Activated CD8-positive, alpha-beta memory T cell treated with anti-CD3 and anti-CD28 coated beads for 24 hours (primary cell): ENCODE measurements at regions not wholly inside any gene's neighbourhood (a gene's known extent, or its start where the extent isn't known, plus 50 kb on each side); places are given as distances from the start of the nearest gene placed in this dataset.
A peak's percentile ranks its signal among the peaks of the same experiment; 100 is the strongest.

Experiments
- DNase-seq: peaks from one replicate; pipeline ENCODE4 v3.0.0-alpha.2; 2020

- DNase-seq: no peak
Measured at GRCh38 chr22:46067159-46068111, 82.9 kb upstream of the PPARA start.

DNA sequence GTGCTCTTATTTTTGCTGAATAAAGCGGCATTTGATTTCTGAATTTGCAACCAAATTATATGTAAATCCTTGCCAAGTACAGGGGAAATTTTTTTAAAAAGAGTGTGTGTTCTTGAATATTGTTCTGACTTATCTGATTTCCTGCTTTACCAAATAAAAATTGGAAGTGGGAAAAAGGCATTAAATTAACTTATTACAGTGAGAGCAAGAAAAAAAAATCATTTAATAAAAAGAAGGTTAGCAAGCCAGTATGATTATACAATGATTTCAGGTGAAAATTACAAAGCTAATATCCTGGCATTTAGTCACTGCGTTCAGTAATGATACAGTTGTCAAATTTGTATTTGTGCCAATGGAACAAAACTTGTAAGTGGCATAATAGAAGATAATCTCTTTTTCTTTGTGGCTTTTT, 82.1 kb upstream of the PPARA start:
- no peak for DNase-seq

GRCh38 chr22:46068593-46069491, 81.5 kb upstream of the PPARA start:
- DNase-seq: no peak

GRCh38 chr22:46069521-46070214, 80.7 kb upstream of the PPARA start:
- no peak for DNase-seq

- DNase-seq: peak; percentile 78
Measured at GRCh38 chr22:46070215-46070802, 80.0 kb upstream of the PPARA start.

- DNase-seq: no peak
Measured at GRCh38 chr22:46070803-46071450, 79.4 kb upstream of the PPARA start.

DNA sequence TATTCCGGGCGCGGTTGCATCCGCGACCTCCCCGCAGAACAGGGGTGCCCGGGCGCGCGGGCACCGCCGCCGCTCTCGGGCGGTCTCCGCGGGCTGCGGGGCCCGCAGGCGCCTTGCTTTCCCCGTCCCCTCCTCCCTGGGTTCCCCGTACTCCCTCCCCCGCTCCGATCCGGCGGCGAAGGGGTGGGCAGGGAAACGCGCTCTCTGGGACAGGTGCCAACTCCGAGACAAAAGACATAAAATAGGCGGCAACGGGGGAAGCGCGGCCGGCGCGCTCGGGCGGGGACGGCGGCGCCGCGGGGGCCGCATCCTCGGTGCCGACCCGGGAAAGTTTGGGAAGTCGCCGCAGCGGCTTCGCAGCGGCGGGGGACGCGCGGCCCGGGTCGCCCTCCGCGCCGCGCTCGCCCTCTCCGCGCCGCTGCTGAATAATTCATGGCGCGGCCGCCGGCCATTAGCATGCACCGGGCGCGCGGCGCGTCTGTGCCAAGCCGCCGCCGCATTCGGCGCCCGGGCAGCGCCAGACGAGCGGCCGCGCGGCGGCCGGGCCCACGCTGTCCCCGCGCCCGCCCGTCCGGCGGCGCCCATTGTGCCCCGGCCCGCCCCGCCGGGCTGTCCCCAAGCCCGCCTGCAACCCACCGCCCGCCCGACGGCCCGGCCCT, 78.7 kb upstream of the PPARA start:
- DNase-seq: peak; percentile 82

DNA sequence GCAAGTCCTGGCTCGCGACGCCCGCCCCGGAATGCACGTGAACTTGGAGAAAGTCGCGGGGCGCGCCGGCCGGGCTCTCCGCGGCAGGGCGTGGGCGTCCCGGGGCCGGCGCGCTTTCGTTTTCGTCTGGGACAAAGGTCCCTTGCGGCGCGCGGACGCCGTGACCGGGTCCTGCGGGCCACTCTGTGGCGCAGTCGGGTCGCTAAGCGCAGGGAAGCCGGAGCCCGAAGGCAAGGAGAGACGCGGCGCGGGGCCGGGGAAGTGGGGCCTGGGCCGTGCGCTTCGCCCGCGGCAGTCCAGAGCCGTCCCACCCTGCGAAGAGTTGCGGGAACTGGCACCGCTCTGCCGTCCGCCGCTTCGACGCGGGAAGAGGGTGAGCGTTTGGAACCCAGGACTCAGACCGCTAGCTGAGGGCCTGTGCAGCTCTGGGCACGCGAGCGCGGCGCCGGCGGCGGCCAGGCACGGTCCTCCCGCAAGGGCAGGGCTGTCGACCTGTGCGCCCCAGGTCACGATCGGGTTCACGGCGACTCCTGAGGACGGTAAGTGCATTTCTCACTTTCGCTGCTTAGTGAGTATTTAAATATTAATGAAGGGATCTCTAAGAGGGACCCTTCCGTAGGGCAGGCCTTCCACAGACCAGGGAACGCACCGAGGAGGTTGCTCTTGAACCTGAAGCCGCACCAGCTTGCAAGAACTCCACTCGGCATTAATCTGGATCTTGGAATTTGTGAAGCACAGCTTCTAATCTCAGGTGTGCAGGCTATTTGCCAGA, 78.0 kb upstream of the PPARA start:
- DNase-seq: peak; percentile 76

DNA sequence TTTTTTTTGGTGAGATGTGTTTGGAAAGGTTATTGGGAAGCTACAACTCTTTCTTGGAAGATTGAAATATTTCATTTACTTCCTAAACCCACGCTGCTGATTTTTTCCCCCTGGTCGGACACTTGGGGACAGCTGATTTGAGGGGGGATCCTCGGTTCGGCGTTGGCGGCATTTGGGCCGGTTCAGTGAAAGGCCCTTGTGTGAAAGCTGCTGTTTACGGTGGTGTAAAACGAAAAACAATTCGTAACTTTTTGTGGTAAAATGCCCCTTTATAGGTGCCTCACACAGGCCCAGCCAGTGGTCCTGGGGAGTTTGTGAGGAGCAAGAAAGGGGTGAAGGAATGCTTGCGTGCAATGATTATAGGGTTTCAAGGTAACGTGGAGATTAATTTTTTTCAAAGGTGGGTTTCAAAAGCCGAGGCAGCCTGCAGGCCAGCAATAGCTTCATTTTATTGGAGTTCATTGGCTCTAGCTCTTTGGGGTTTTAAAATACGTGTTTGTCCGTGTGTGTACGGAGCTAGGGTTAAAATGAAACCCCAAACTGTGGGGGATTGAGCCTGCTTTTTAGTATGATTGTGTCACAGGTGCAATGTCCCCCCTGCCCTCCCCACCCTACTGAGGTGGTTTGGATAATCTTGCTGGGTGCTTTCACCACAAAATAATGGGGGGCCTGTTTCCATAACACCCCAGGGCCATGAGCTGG, 77.2 kb upstream of the PPARA start:
- DNase-seq: no peak

GRCh38 chr22:46073683-46074504, 76.4 kb upstream of the PPARA start:
- no peak for DNase-seq

- DNase-seq: no peak
Measured at GRCh38 chr22:46074771-46075551, 75.4 kb upstream of the PPARA start.

DNA sequence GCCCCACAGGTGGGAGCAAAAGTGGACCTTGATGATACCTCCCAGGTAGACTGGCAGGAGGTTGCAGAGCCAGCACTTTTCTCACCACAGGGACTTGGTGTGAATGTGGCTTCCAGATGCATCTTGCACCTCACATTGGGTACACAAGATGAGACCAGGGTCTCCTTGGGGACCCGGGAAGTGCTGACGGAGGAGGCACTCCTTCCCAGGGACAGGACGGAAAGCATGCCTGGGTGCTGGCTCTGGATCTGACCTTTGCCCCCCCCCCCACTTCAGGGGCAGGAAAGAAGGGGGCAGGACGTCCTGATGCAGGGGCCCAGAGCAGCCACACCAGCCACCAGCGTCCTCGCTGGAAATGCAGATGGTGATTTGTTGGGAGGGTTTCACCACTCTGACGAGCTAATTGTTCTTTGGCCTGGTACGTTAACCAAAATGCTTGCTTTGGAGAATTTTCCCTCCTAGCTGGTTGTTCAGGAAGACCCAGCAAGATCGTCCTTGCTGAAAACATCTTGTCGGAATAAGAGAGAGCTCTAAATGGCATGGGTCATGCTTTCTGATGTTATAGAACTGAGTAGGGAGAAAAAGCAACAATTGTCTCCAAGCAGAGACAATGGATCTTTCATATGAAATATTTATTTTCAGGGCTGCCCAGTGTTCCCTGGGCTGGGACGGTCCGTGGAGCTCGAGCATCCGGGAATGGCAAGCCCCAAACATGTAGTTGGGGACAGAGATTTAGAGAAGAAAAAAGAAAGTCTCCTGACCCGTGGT, 74.4 kb upstream of the PPARA start:
- DNase-seq: no peak

GRCh38 chr22:46076651-46077339, 73.5 kb upstream of the PPARA start:
- DNase-seq: no peak

GRCh38 chr22:46077669-46078099, 72.6 kb upstream of the PPARA start:
- DNase-seq: no peak

- DNase-seq: no peak
Measured at GRCh38 chr22:46078241-46079092, 71.9 kb upstream of the PPARA start.
